ENCODE measurements at regions not wholly inside any gene's neighbourhood (a gene's known extent, or its start where the extent isn't known, plus 50 kb on each side); places are given as distances from the start of the nearest gene placed in this dataset.

- Histone ChIP-seq H3K9me3 (ENCODE audit: control insufficient read depth, low read length) (no peaks in the 10 kb centered on the region), H3K27me3 (ENCODE audit: control insufficient read depth, insufficient read depth, low read length) (no peaks in the 10 kb centered on the region), H3K9ac (no peak overlapping the region), H3K4me1 (no peaks in the 10 kb centered on the region), H3K4me3 (ENCODE audit: low read depth, low read length) (no peak overlapping the region), H3K79me2 (no peaks in the 10 kb centered on the region), H3K36me3 (ENCODE audit: control insufficient read depth, insufficient read depth, low read length) (no peaks in the 10 kb centered on the region), H2AFZ (no peak overlapping the region), H3K27ac (no peak overlapping the region), H3K4me2 (ENCODE audit: low read length) (no peak overlapping the region)
- TF ChIP-seq CTCF (IDR thresholded peaks at IDR 0.05): no peak
These were observed 229.3 kb downstream of the PRDM2 start for GRCh38 chr1:13929313-13929712.

- Histone ChIP-seq H3K79me2 (no peaks in the 10 kb centered on the region), H3K4me1 (no peaks in the 10 kb centered on the region), H3K4me2 (ENCODE audit: low read length) (no peak overlapping the region), H3K27ac (no peak overlapping the region), H3K4me3 (ENCODE audit: low read depth, low read length) (no peak overlapping the region), H2AFZ (no peak overlapping the region), H3K27me3 (ENCODE audit: control insufficient read depth, insufficient read depth, low read length) (no peaks in the 10 kb centered on the region), H3K36me3 (ENCODE audit: control insufficient read depth, insufficient read depth, low read length) (no peaks in the 10 kb centered on the region), H3K9ac (no peak overlapping the region), H3K9me3 (ENCODE audit: control insufficient read depth, low read length) (no peaks in the 10 kb centered on the region)
- TF ChIP-seq CTCF (IDR thresholded peaks at IDR 0.05): no peak
These were observed 230.2 kb downstream of the PRDM2 start for GRCh38 chr1:13930151-13930550.

GRCh38 chr1:13931226-13931625 is 231.2 kb downstream of the PRDM2 start:
- Histone ChIP-seq H3K9me3 (ENCODE audit: control insufficient read depth, low read length) (no peaks in the 10 kb centered on the region), H3K4me1 (no peaks in the 10 kb centered on the region), H3K9ac (no peak overlapping the region), H3K36me3 (ENCODE audit: control insufficient read depth, insufficient read depth, low read length) (no peaks in the 10 kb centered on the region), H3K27me3 (ENCODE audit: control insufficient read depth, insufficient read depth, low read length) (no peaks in the 10 kb centered on the region), H2AFZ (no peak overlapping the region), H3K27ac (no peak overlapping the region), H3K4me3 (ENCODE audit: low read depth, low read length) (no peak overlapping the region), H3K79me2 (no peaks in the 10 kb centered on the region), H3K4me2 (ENCODE audit: low read length) (no peak overlapping the region)
- no peak for TF ChIP-seq CTCF (IDR thresholded peaks at IDR 0.05)

GRCh38 chr1:13935336-13935735 is 235.3 kb downstream of the PRDM2 start:
- Histone ChIP-seq H3K79me2 (no peaks in the 10 kb centered on the region), H3K4me2 (ENCODE audit: low read length) (no peak overlapping the region), H3K27me3 (ENCODE audit: control insufficient read depth, insufficient read depth, low read length) (no peaks in the 10 kb centered on the region), H3K36me3 (ENCODE audit: control insufficient read depth, insufficient read depth, low read length) (no peaks in the 10 kb centered on the region), H3K9me3 (ENCODE audit: control insufficient read depth, low read length) (no peaks in the 10 kb centered on the region), H3K9ac (no peak overlapping the region), H3K4me1 (no peaks in the 10 kb centered on the region), H2AFZ (no peak overlapping the region), H3K4me3 (ENCODE audit: low read depth, low read length) (no peak overlapping the region), H3K27ac (no peak overlapping the region)
- no peak for TF ChIP-seq CTCF (IDR thresholded peaks at IDR 0.05)

- Histone ChIP-seq H3K4me1 (no peaks in the 10 kb centered on the region), H3K4me2 (ENCODE audit: low read length) (no peak overlapping the region), H3K79me2 (no peaks in the 10 kb centered on the region), H2AFZ (no peak overlapping the region), H3K4me3 (ENCODE audit: low read depth, low read length) (no peak overlapping the region), H3K27ac (no peak overlapping the region), H3K27me3 (ENCODE audit: control insufficient read depth, insufficient read depth, low read length) (no peaks in the 10 kb centered on the region), H3K9ac (no peak overlapping the region), H3K36me3 (ENCODE audit: control insufficient read depth, insufficient read depth, low read length) (no peaks in the 10 kb centered on the region), H3K9me3 (ENCODE audit: control insufficient read depth, low read length) (no peaks in the 10 kb centered on the region)
- TF ChIP-seq CTCF (IDR thresholded peaks at IDR 0.05): no peak
These were observed 241.3 kb downstream of the PRDM2 start for GRCh38 chr1:13941315-13941714.

Measured in parathyroid adenoma (tissue), 2 donors.